ENCODE measurements at regions not wholly inside any gene's neighbourhood (a gene's known extent, or its start where the extent isn't known, plus 50 kb on each side); places are given as distances from the start of the nearest gene placed in this dataset.
"Not testable (repeated sequence)": the region's sequence is repeated elsewhere in the genome, so short reads cannot be mapped to it uniquely, and the experiment has no call there.

DNA sequence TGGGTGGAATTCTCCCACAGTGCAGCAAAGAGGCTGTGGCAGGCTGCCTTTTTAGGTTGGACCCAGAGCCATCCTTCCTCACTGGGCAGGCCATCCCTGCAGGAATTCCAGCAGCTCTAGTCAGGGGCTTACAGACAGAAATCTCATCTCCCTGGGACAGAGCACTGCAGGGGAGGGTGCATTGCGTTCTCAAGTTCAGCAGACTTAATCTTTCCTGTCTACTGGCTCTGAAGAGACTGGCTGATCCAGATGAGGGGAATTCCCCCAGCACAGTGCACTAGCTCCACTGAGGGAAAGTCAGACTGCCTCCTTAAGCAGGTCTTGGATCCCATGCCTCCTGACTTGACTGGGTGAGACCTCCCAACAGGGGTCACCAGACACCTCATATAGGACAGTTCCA is 899.7 kb upstream of the VRK2 start:
- intact Hi-C loops (cut with micrococcal nuclease), result no loop called here

DNA sequence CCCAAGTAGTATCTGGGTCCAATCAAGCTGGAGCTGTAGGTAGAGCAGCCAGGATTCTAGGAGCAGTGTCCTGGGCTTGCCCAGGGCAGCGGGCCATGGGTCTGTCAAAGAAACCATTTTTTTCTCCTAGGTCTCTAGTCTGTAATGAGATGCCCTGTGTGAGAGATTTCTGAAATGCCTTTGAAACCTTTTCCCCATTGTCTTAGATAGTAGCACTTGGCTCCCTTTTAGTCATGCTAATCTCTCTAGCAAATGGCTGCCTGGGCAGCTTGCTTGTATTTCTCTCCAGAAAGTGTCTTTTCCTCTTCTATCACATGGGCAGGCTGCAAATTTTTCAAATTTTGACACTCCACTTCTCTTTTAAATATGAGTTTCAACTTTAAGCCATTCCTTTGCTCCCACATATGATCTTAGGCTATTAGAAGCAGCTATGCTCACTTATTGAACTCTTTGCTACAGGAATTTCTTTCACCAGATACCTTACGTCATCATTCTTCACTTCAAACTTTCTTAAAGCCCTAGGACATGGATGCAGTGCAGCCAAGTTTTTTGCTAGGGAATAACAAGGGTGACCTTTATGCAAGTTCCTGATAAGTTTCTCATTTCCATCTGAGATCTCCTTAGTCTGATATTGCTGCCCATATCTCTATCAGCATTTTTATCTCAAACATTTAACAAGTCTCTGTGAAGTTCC is 890.2 kb upstream of the VRK2 start:
- intact Hi-C loops (cut with micrococcal nuclease), result no loop called here

DNA sequence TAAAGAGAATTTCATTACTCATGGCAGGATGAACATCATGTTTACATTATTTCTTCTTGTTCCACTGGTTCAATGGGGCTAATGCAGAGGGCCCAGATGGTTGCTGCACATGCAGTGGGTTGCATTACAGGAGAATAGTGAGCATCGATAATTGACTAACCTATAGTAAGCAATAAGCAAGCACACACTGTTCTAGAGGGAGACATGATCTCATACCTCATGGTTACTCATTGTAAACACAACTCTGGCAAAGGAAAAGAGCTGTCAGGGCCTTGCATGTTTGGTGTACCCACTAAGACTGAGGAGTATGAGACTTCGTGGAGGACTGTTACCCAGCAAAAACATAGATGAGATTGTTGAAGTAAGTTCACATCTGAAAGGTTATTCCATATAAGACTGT is 885.6 kb upstream of the VRK2 start:
- intact Hi-C loops (cut with micrococcal nuclease), result no loop called here

DNA sequence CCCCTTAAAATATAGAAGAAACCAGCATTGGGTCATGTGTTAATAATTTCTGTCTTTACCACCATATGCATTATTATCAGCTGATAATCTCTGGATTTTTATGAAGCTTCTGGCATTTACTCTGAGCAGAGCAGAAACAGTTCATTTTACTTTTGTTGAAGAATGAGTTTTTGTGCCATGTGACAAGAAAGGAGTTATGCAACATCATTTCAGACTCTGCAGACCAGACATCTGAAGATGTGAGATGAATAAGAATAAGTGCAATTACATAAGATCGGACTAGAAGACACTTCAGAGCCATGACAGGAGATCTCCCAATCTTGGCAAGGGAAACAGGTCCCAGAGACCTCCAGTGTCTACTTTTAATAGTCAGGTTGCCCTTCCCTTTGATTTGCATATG is 869.4 kb upstream of the VRK2 start:
- intact Hi-C loops (cut with micrococcal nuclease), result no loop called here

DNA sequence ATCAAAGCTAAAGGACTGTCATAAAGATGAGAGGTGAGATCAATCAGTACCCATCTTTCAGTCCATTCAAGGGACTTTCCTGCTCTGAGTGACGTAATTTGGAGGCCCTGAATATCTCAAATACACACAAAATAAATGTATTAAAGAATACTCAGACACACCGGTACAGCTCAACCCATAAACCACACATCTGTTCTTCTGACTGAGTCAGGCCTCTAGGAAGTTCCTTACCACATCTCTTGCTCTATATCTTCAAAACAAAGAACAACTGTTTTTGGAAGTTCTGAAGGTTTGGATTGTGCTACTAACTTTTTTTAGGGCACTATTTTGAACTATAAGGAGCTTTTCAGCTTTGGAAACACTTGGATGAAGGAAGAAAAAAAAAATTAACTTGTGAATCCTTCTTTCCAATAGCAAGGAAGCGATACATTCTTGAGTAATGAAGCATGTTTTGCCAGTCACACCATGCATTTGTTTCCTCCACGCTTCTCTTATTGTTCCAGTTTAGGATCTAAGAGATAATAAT is 866.5 kb upstream of the VRK2 start:
- intact Hi-C loops (cut with micrococcal nuclease), result no loop called here

DNA sequence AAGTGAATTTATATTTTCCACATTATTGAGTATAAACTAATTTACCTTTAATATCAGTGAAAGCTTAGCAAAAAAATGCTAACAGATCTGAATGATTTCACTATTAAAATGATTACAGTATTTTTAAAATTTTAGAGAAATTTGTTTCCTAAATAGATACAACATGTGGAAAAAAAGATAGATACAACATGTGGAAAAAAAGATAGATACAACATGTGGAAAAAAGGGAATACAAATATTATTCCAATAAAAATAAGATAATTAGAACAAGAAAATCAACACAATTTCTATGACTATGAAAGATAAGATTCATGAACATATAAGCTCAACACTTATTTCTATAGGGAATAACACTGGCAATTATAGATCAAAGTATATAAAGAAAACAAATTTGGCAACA is 865.9 kb upstream of the VRK2 start:
- intact Hi-C loops (cut with micrococcal nuclease), result no loop called here

DNA sequence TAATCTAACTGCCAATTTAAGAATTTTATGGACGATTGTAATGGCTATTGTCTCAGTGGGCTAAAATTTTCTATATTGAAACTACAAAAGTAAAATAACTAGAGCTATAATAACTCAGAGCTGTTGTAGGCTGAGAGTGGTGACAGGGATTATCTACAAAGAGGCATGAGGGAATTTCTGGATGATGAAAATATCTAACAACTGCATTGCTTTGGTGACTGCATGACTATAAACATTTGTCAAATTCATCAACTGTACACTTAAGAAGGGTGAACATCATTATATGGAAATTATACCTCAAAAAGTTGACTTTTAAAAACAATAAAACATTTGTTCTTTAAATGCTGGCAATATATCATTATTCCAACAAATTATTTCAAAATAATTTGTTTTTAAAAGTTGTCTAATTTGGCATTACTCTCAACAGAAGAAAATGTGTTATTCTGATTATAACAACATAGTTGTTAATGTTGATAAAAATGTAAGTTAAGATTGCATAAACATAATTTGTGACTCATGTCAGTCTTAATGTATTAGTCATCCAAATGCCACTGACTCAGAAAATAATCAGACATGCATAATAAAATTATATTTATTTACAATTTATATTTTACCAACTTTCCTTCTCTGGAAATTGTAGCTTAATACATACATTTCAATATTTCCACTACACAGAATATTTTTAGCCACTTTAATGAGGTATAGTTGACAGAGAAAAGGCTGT is 865.1 kb upstream of the VRK2 start:
- intact Hi-C loops (cut with micrococcal nuclease), result no loop called here

DNA sequence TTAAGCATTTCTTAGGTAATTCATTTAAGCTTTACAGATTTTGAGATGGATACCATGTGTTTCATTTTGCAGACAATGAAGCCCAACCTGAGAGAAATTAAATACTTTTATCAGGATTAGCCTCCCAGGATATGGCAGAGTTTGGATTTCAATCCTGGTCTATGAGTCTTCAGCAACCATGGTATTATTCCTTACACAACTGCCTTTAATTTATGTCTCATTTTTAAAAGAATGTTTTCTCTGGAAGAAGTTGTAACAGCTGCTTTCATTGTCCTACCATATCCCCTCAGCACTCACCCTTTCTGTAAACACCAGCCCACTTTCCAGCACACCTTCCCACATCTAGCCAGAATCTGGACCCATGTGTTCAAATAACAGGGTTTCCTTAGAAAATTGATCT is 863.7 kb upstream of the VRK2 start:
- intact Hi-C loops (cut with micrococcal nuclease), result no loop called here

DNA sequence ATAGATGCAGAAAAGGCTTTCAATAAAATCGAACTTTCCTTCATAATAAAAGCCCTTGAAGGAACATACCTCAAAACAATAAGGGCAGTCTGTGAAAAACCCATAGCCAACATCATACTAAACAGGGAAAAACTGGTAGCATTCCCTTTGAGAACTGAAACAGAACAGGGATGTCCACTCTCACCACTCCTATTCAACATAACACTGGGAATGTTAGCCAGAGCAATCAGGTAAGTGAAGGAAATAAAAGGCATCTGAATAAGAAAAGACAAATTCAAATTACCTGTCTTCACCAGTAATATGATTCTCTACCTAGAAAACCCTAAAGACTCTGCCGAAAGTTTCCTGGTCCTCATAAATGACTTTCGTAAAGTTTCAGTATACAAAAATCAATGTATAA is 861.0 kb upstream of the VRK2 start:
- intact Hi-C loops (cut with micrococcal nuclease), result no loop called here

DNA sequence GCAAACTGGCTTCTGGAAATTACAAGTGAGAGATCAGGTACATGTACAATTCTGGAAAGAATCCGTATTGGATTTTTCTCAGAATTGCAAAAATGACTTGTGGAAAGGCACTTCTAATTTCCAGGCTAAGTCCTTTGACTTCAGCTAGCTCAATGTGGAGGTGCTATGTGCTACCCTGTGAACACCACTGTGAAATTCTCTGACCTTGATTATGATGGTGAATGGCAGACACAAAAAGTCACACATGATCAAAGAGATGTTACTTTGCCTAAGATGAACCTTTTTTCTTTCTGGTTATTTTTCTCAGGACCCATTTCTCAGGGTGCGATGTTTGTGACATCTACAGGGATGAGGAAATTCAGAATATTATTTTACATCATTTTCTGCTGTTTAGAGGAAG is 856.6 kb upstream of the VRK2 start:
- intact Hi-C loops (cut with micrococcal nuclease), result no loop called here

DNA sequence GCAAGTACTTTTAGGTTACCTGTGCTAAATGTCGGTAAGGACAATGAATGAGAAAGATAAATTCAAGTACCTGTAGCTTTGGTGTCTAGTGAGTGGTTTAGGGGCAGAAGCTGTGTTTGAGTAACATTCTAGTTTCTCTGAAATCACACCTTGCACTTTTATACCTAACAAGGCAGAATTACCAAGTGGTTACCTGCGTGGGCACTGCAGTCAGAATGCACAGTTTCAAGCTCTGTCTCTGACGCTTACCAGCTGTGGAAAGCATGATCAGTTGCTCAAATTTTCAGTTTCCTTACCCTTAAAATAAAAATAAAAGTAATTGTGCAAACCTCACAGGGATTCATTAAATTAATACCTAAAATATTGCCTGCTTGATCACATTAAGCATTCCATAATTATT is 846.9 kb upstream of the VRK2 start:
- intact Hi-C loops (cut with micrococcal nuclease), result no loop called here

DNA sequence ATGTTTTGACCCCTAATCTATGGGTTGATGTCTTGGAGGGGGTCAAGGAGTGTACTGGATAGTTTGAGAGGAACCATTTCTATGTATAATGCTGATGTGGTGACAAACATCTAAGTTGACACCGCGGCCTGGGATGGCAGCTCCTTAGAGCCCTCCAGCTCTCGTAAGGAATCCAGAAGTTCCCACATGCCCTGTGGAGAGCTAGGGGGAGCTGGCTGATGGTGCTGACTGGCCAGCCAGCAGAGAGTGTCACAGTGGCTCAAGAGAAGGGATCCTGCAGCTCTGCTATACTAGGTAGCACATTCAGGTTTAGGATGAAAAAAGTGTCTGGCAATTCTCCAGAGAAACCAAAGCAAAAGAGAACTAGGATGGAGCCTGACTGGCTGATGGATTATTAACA is 842.2 kb upstream of the VRK2 start:
- intact Hi-C loops (cut with micrococcal nuclease), result no loop called here

DNA sequence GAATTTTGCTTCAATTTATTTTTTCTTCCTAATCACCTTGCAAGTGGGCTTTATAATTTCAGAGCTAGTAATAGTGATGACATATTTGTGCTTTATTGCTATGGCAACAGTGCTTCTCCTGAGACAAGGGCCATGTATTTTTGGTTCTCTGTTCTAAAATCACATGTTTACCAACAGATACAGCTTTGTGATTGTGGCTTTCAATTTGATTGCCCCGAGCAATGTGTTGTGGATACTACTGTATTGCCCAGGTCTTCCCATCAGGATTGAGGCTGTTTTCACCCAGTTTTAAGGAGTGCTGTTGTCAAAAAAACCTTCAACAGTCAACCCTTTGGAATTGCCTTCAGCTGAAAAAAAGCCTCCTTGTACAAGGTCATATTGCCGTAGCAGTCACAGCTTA is 841.4 kb upstream of the VRK2 start:
- intact Hi-C loops (cut with micrococcal nuclease), result no loop called here

DNA sequence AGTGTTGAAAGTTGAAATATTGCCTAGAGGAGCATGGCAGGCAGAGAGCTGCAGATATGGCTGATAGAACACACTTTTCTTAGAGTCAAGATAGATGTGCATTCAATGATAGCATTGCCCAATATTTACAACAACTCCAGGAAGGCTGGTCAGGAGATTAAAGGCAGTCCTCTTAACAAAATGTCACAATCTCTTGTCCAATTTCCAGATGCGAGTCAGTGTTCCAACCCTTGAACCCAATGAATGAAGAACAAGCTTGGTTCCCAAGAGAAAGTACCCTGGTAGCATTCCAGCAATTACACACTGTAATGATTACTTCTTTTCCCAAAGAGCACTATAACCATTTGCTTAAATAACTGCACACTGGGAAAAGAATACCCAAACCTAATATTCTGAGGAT is 839.4 kb upstream of the VRK2 start:
- intact Hi-C loops (cut with micrococcal nuclease), result no loop called here

DNA sequence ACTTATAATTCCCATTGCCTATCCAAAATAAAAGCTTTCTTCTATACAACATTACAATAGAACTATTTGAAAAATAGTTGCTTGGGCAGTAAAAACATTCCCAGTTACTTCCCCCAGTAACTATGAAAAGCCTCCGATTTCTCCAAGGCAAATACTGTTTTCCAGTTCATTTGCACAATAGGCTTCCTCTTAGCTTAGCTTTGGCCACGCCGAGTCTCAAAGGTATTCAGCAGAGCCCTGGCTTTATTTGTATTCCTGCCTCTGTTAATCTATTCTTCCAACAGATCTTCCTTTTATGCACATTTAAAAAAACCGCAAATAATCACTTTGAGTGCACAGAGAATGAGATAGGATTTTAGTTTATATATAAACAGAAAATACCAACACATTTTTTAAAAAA is 836.8 kb upstream of the VRK2 start:
- intact Hi-C loops (cut with micrococcal nuclease), result no loop called here

DNA sequence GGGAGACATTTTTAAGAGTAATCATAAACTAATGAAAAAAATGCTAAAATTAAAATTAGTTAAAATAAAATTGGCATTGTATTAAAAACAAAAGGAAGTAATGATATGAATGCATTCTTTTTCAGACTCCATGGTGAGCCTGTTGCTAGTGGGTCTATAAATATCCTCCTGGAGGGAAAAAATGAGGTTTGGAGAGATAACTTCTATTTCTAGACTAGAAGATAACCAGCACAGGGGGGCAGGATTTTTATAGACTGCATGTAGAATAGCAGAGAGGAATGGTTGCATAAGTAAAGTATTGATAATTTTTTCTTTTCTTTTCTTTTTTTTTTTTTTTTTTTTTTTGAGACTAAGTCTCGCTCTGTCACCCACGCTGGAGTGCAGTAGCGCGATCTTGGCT is 835.8 kb upstream of the VRK2 start:
- intact Hi-C loops (cut with micrococcal nuclease), result no loop called here

DNA sequence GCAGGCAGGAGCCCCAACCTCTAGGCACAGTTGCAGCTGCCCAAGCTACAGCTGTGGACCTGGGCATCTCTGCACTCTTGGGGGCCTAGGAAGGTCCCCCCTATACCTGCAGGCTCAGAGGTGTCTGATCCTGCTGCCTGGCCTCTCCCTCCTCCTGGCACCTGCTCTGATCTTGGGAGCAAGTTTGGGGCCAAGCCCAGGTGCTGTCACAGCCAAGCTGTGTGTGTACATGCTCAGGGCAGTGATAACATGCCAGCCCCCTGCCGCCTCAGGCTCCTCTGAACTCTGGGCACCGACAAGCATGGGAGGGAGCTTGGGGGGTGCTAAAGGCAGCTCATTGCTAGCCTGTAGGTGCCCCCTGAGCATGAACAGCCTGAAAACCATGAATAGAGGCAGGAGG is 829.6 kb upstream of the VRK2 start:
- intact Hi-C loops (cut with micrococcal nuclease), result no loop called here

DNA sequence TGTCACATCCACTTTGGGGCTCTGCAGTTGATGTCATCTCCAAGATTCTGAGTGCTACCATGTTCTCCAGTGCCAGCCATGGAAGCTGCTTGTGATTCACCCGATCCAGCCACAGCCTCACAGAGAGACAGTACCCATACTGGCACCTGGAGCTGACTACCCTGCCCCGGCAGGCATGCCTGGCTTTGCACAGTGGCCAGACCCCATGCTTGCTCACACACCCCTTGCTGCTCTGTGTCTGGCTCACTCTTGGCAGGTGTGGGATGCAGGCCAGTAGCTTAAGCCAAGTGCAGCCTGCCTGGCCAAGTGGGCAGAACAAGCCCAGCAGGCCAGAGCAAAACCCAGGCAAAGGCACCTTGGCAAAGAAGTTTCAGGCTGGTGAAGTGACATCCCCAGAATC is 828.4 kb upstream of the VRK2 start:
- intact Hi-C loops (cut with micrococcal nuclease), result no loop called here

DNA sequence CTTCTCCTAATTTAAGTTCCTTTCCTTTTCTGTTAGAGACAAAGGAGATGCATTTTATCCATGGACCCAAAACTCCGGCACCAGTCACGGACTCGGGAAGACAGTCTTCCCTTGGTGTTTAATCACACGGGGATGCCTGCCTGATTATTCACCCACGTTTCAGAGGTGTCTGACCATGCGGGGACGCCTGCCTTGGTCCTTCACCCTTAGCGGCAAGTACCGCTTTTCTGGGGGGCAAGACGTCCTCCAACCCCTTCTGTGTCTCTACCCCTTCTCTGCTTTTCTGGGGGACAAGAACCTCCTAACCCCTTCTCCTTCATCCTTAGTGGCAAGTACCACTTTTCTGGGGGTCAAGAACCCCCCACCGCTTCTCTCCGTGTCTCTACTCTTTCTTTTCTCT is 816.9 kb upstream of the VRK2 start:
- intact Hi-C loops (cut with micrococcal nuclease), result not testable (repeated sequence)

DNA sequence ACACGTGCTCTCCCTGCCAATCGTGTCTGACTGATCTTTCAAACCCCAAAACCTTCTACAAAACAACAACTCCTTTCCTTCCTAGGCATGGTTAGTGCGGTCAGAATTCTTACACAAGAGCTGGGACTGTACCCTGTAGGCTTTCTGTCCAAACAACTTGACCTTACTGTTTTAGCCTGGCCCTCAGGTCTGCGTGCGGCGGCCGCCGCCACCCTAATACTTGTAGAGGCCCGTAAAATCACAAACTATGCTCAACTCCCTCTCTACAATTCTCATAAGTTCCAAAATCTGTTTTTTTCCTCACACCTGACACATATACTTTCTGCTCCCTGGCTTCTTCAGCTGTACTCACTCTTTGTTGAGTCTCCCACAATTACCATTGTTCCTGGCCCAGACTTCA is 814.3 kb upstream of the VRK2 start:
- intact Hi-C loops (cut with micrococcal nuclease), result not testable (repeated sequence)

DNA sequence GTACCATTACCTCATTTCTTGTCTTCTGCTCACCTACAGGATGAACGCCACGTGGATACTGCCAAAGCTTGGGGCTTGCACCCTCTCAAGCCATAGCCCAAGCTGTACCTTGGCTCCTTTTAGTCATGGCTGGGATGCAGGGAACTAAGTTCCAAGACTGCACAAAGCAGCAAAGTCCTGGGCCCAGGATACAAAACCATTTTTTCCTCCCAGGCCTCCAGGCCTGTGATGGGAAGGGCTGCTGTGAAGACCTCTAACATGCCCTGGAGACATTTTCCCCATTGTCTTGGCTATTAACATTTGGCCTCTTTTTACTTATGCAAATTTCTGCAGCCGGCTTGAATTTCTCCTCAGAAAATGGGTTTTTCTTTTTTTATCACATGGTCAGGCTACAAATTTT is 795.1 kb upstream of the VRK2 start:
- intact Hi-C loops (cut with micrococcal nuclease), result not testable (repeated sequence)

DNA sequence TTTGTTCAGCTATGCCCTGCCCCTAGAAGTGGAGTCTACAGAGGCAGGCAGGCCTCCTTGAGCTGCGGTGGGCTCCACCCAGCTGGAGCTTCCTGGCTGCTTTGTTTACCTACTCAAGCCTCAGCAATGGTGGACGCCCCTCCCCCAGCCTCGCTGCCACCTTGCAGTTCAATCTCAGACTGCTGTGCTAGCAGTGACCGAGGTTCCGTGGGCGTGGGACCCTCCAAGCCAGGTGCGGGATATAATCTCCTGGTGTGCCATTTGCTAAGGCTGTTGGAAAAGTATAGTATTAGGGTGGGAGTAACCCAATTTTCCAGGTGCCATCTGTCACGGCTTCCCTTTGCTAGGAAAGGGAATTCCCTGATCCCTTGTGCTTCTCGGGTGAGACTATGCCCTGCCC is 770.2 kb upstream of the VRK2 start:
- intact Hi-C loops (cut with micrococcal nuclease), result not testable (repeated sequence)

DNA sequence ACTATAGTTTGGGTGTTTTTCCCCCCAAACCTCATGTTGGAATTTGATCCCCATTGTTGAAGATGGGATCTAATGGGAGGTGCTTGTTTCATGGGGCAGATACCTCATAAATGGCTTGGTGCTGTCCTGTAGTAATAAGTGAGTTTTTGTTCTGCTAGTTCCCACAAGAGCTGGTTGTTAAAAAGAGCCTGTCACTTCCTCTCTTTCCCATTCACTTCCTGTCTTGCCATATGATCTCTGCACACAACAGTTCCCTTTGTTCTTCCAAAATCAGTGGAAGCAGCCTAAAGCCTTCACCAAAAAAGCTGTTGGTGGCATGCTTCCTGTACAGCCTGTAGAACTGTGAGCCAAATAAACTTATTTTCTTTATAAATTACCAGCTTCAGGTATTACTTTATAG is 768.2 kb upstream of the VRK2 start:
- intact Hi-C loops (cut with micrococcal nuclease), result no loop called here
